ENCODE measurements at regions not wholly inside any gene's neighbourhood (a gene's known extent, or its start where the extent isn't known, plus 50 kb on each side); places are given as distances from the start of the nearest gene placed in this dataset.

GRCh38 chr4:157781361-157781760 lies 391.5 kb downstream of the GASK1B start:
- H3K4me1 ChIP-seq (ENCODE audit: insufficient read depth, low read length) = no peaks in the 10 kb centered on the region
- H3K9ac ChIP-seq (ENCODE audit: low read length) = no peak overlapping the region
- ChIA-PET CTCF (no interaction called here), POLR2A (ENCODE audit: unreplicated experiment) (no interaction called here)
- H3K9me2 ChIP-seq (replicated peaks; ENCODE audit: low read length) = no peaks in the 10 kb centered on the region
- H3K9me3 ChIP-seq (ENCODE audit: low read length) = no peaks in the 10 kb centered on the region
- H3K4me3 ChIP-seq (ENCODE audit: low read length) = no peak overlapping the region
- no peaks in the 10 kb centered on the region for H3K27me3 ChIP-seq (ENCODE audit: low read length)
- TF ChIP-seq EZH2phosphoT487 (IDR thresholded peaks at IDR 0.05; ENCODE audit: borderline replicate concordance, low read length) = no peak
- no peak for TF ChIP-seq EZH2 (IDR thresholded peaks at IDR 0.05; ENCODE audit: low read length, unreplicated experiment)
- TF ChIP-seq, protein P1, sequence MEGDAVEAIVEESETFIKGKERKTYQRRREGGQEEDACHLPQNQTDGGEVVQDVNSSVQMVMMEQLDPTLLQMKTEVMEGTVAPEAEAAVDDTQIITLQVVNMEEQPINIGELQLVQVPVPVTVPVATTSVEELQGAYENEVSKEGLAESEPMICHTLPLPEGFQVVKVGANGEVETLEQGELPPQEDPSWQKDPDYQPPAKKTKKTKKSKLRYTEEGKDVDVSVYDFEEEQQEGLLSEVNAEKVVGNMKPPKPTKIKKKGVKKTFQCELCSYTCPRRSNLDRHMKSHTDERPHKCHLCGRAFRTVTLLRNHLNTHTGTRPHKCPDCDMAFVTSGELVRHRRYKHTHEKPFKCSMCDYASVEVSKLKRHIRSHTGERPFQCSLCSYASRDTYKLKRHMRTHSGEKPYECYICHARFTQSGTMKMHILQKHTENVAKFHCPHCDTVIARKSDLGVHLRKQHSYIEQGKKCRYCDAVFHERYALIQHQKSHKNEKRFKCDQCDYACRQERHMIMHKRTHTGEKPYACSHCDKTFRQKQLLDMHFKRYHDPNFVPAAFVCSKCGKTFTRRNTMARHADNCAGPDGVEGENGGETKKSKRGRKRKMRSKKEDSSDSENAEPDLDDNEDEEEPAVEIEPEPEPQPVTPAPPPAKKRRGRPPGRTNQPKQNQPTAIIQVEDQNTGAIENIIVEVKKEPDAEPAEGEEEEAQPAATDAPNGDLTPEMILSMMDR (conservative IDR thresholded peaks at IDR 0.05; ENCODE audit: low read depth, low read length) = no peak
- H2AFZ ChIP-seq (ENCODE audit: low read length) = no peak overlapping the region
- intact Hi-C loops (cut with micrococcal nuclease) = no loop called here
- no TSS peak for BruUV-seq (replicated peaks)
- ATAC-seq = no peak
- H3K36me3 ChIP-seq (ENCODE audit: low read depth, low read length) = no peaks in the 10 kb centered on the region
- no peaks in the 10 kb centered on the region for H3F3A ChIP-seq (ENCODE audit: low read length, unreplicated experiment)
- H4K20me1 ChIP-seq (ENCODE audit: low read length) = no peaks in the 10 kb centered on the region
- DNase-seq = no peak
- no peak overlapping the region for H3K4me2 ChIP-seq (ENCODE audit: low read length)
- no peak overlapping the region for H3K27ac ChIP-seq (ENCODE audit: low read length)
- H3K79me2 ChIP-seq (ENCODE audit: low read length) = no peaks in the 10 kb centered on the region

- Histone ChIP-seq H3K9me3 (ENCODE audit: low read length) (no peaks in the 10 kb centered on the region), H3K36me3 (ENCODE audit: low read depth, low read length) (no peaks in the 10 kb centered on the region), H3K27me3 (ENCODE audit: low read length) (no peaks in the 10 kb centered on the region), H3K9ac (ENCODE audit: low read length) (no peak overlapping the region), H3K4me3 (ENCODE audit: low read length) (no peak overlapping the region), H2AFZ (ENCODE audit: low read length) (no peak overlapping the region), H3K9me2 (replicated peaks; ENCODE audit: low read length) (no peaks in the 10 kb centered on the region), H3K79me2 (ENCODE audit: low read length) (no peaks in the 10 kb centered on the region), H3F3A (ENCODE audit: low read length, unreplicated experiment) (no peaks in the 10 kb centered on the region), H3K4me1 (ENCODE audit: insufficient read depth, low read length) (no peaks in the 10 kb centered on the region), H4K20me1 (ENCODE audit: low read length) (no peaks in the 10 kb centered on the region), H3K27ac (ENCODE audit: low read length) (no peak overlapping the region), H3K4me2 (ENCODE audit: low read length) (no peak overlapping the region)
- intact Hi-C loops (cut with micrococcal nuclease) = loop anchor here (5.0 kb wide), 1 partner anchor 183 kb away; no protein-coding TSS in a partner anchor
- no peak for TF ChIP-seq EZH2phosphoT487 (IDR thresholded peaks at IDR 0.05; ENCODE audit: borderline replicate concordance, low read length)
- TF ChIP-seq, protein P1 (conservative IDR thresholded peaks at IDR 0.05; ENCODE audit: low read depth, low read length) = no peak
- no peak for TF ChIP-seq EZH2 (IDR thresholded peaks at IDR 0.05; ENCODE audit: low read length, unreplicated experiment)
- ChIA-PET CTCF (interaction anchor here (0.6 kb wide), 1 partner anchor 393 kb away, joined by 3 read pairs; no protein-coding TSS in a partner anchor), POLR2A (ENCODE audit: unreplicated experiment) (no interaction called here)
- no peak for ATAC-seq
- no TSS peak for BruUV-seq (replicated peaks)
- no peak for DNase-seq
Observed at GRCh38 chr4:157779081-157779480, 393.7 kb downstream of the GASK1B start.

DNA sequence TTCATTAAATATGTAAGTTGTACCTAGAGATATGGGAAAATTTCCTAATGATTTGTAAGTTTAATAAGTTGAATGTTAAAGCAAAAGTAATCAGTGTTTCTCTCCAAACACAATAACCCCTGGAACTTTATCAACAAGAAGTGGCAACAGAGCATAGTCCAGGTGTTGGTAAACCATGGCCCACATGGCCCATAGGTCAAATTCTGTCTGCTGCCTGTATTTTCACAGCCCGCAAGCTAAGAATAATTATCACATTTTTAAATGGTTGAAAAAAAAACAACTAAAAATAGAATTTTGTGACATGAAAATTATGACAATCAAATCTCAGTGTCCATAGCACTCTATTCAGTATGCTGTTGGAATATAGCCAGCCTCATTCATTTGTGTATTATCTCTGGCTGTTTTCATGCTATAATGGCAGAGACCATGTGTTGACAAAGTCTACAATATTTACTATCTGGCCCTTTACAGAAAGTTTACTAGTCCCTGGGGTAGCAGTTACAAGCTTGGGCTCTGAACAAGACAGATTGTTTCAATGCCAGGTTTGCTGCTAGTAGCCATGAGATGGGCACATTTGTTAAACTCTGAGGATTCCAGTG lies 395.8 kb downstream of the GASK1B start:
- no TSS peak for BruUV-seq (replicated peaks)
- DNase-seq (no peak), ATAC-seq (no peak)
- Histone ChIP-seq H3K9me3 (ENCODE audit: low read length) (no peaks in the 10 kb centered on the region), H3K4me3 (ENCODE audit: low read length) (no peak overlapping the region), H3K4me2 (ENCODE audit: low read length) (no peak overlapping the region), H3K27ac (ENCODE audit: low read length) (no peak overlapping the region), H2AFZ (ENCODE audit: low read length) (no peak overlapping the region), H3F3A (ENCODE audit: low read length, unreplicated experiment) (no peaks in the 10 kb centered on the region), H3K36me3 (ENCODE audit: low read depth, low read length) (no peaks in the 10 kb centered on the region), H4K20me1 (ENCODE audit: low read length) (no peaks in the 10 kb centered on the region), H3K27me3 (ENCODE audit: low read length) (no peaks in the 10 kb centered on the region), H3K79me2 (ENCODE audit: low read length) (no peaks in the 10 kb centered on the region), H3K4me1 (ENCODE audit: insufficient read depth, low read length) (no peaks in the 10 kb centered on the region), H3K9me2 (replicated peaks; ENCODE audit: low read length) (no peaks in the 10 kb centered on the region), H3K9ac (ENCODE audit: low read length) (no peak overlapping the region)
- intact Hi-C loops (cut with micrococcal nuclease) = loop anchor here (5.0 kb wide), 1 partner anchor 185 kb away; no protein-coding TSS in a partner anchor
- CTCF ChIA-PET = no interaction called here
- POLR2A ChIA-PET (ENCODE audit: unreplicated experiment) = no interaction called here
- TF ChIP-seq EZH2phosphoT487 (IDR thresholded peaks at IDR 0.05; ENCODE audit: borderline replicate concordance, low read length) (no peak), EZH2 (IDR thresholded peaks at IDR 0.05; ENCODE audit: low read length, unreplicated experiment) (no peak)
- TF ChIP-seq, protein P1 (conservative IDR thresholded peaks at IDR 0.05; ENCODE audit: low read depth, low read length) = no peak
